ENCODE measurements at regions not wholly inside any gene's neighbourhood (a gene's known extent, or its start where the extent isn't known, plus 50 kb on each side); places are given as distances from the start of the nearest gene placed in this dataset.

DNA sequence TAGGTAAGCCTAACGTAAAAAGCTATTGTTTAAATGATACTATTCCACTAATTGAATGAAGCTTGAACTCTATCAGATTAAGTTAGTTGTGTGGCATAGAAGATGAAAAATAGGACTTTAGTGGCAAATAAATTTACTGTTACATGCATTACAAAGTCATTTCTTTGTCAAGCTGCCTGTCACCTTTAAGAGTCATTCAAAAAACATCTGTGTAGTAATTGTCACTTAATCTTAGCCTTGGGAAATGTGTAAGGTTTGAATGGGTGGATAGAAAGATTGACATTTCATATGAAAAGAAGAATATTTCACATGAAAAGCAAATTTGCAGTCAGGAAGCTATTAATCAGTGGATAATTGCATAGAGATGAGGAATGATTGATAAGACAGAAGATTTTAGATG is 473.5 kb downstream of the DNAH5 start:
- no peak overlapping the region for H3K56ac ChIP-seq (ENCODE audit: insufficient read length, low read depth, low read length)
- no peak overlapping the region for H2BK12ac ChIP-seq (ENCODE audit: insufficient read length, low read depth, low read length)
- H3K14ac ChIP-seq (ENCODE audit: insufficient read depth, low read length), result no peak overlapping the region
- H3K9ac ChIP-seq (ENCODE audit: extremely low read depth, insufficient read length, low read length), result no peak overlapping the region
- H3K79me1 ChIP-seq (ENCODE audit: insufficient read depth, low read depth, low read length, poor library complexity, severe bottlenecking), result no peaks in the 10 kb centered on the region
- WGBS (ENCODE audit: extremely low coverage, insufficient read length, low lambda C conversion rate), result no CpG with 5 or more reads among the region's 1 CpG
- no peak overlapping the region for H2AK5ac ChIP-seq (ENCODE audit: insufficient read length, low read length)
- peaks cover 7 to 15% of the 10 kb centered on the region in 2 experiments; a peak in 4 of 5 replicates for H3K9me3 Mint-ChIP-seq
- no peak overlapping the region for H2BK5ac ChIP-seq (ENCODE audit: insufficient read length, low read length)
- no peak overlapping the region for H2AFZ ChIP-seq (ENCODE audit: low read length)
- no peaks in the 10 kb centered on the region for H3K4me1 ChIP-seq (ENCODE audit: insufficient read depth, low read length)
- no peaks in the 10 kb centered on the region for H3K4me1 Mint-ChIP-seq
- no peak overlapping the region for H4K91ac ChIP-seq (ENCODE audit: insufficient read length, low read depth, low read length)
- no peak overlapping the region for H3K18ac ChIP-seq (ENCODE audit: insufficient read length, low read depth, low read length)
- H3K27ac Mint-ChIP-seq, result no peak overlapping the region
- no peak overlapping the region for H3K4me3 Mint-ChIP-seq
- H4K5ac ChIP-seq (ENCODE audit: insufficient read length, low read depth, low read length), result no peak overlapping the region
- H3K27ac ChIP-seq (ENCODE audit: insufficient read length, low read depth, low read length), result no peak overlapping the region
- no peak overlapping the region for H2BK15ac ChIP-seq (ENCODE audit: low read depth, low read length)
- H3K36me3 Mint-ChIP-seq (ENCODE audit: insufficient read depth in 1 of 3, low read depth in 3 of 3), result peaks cover 0 to 18% (median 0%) of the 10 kb centered on the region in 3 experiments; a peak in 5 of 7 replicates
- H3K27me3 ChIP-seq (ENCODE audit: insufficient read depth, low read length), result no peaks in the 10 kb centered on the region
- no peak overlapping the region for H2BK120ac ChIP-seq (ENCODE audit: low read depth, low read length, poor library complexity, severe bottlenecking)
- no peaks in the 10 kb centered on the region for H3K9me3 ChIP-seq (ENCODE audit: control insufficient read depth, low read depth, low read length)
- H3K4ac ChIP-seq (ENCODE audit: low read depth, low read length), result no peak overlapping the region
- H3K79me2 ChIP-seq (ENCODE audit: insufficient read depth, low read length), result no peaks in the 10 kb centered on the region
- H4K20me1 ChIP-seq (ENCODE audit: control insufficient read depth, insufficient read depth, insufficient read length), result no peaks in the 10 kb centered on the region
- TF ChIP-seq, protein P1, sequence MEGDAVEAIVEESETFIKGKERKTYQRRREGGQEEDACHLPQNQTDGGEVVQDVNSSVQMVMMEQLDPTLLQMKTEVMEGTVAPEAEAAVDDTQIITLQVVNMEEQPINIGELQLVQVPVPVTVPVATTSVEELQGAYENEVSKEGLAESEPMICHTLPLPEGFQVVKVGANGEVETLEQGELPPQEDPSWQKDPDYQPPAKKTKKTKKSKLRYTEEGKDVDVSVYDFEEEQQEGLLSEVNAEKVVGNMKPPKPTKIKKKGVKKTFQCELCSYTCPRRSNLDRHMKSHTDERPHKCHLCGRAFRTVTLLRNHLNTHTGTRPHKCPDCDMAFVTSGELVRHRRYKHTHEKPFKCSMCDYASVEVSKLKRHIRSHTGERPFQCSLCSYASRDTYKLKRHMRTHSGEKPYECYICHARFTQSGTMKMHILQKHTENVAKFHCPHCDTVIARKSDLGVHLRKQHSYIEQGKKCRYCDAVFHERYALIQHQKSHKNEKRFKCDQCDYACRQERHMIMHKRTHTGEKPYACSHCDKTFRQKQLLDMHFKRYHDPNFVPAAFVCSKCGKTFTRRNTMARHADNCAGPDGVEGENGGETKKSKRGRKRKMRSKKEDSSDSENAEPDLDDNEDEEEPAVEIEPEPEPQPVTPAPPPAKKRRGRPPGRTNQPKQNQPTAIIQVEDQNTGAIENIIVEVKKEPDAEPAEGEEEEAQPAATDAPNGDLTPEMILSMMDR (conservative IDR thresholded peaks at IDR 0.05), result no peak
- H3K27me3 Mint-ChIP-seq (ENCODE audit: low read depth), result no peaks in the 10 kb centered on the region
- DNase-seq, result no peak
- H3T11ph ChIP-seq (ENCODE audit: low read length), result no peak overlapping the region
- no peak overlapping the region for H3K23ac ChIP-seq (ENCODE audit: insufficient read length, low read depth, low read length)
- H4K8ac ChIP-seq (replicated peaks; ENCODE audit: insufficient read length, low read depth, low read length), result no peak overlapping the region
- no peaks in the 10 kb centered on the region for H3K23me2 ChIP-seq (ENCODE audit: insufficient read length, low read depth, low read length, poor library complexity, severe bottlenecking)
- H3K4me2 ChIP-seq (ENCODE audit: insufficient read depth, insufficient read length, low read length), result no peak overlapping the region
- no peak overlapping the region for H2BK20ac ChIP-seq (ENCODE audit: low read depth, low read length, poor library complexity, severe bottlenecking)
